Suppressor macrophage treated with lipopolysaccharide for 4 hours (primary cell): ENCODE measurements at regions not wholly inside any gene's neighbourhood (a gene's known extent, or its start where the extent isn't known, plus 50 kb on each side); places are given as distances from the start of the nearest gene placed in this dataset.
"Not testable (repeated sequence)": the region's sequence is repeated elsewhere in the genome, so short reads cannot be mapped to it uniquely, and the experiment has no call there.

Source experiments
- DNase-seq: peaks from one replicate; pipeline ENCODE4 v3.0.0-alpha.2; 2020

GRCh38 chr13:23947893-23948292, 50.6 kb upstream of the C1QTNF9B start:
- no peak for DNase-seq

GRCh38 chr13:23949200-23949599, 51.9 kb upstream of the C1QTNF9B start:
- DNase-seq: no peak

GRCh38 chr13:23949736-23950135, 52.4 kb upstream of the C1QTNF9B start:
- DNase-seq: no peak

- no peak for DNase-seq
Measured at GRCh38 chr13:23950736-23951510, 53.6 kb upstream of the C1QTNF9B start.

- no peak for DNase-seq
Measured at GRCh38 chr13:23952796-23953195, 55.5 kb upstream of the C1QTNF9B start.

- no peak for DNase-seq
Measured at GRCh38 chr13:23953860-23954512, 56.7 kb upstream of the C1QTNF9B start.

GRCh38 chr13:23955064-23955463, 57.8 kb upstream of the C1QTNF9B start:
- DNase-seq: no peak

GRCh38 chr13:23956106-23956505, 58.8 kb upstream of the C1QTNF9B start:
- no peak for DNase-seq

- DNase-seq: no peak
Measured at GRCh38 chr13:23957981-23958380, 60.7 kb upstream of the C1QTNF9B start.

GRCh38 chr13:23959231-23959862, 62.0 kb upstream of the C1QTNF9B start:
- no peak for DNase-seq

- peak; percentile 27 for DNase-seq
Measured at GRCh38 chr13:23960566-23961156, 63.4 kb upstream of the C1QTNF9B start.

GRCh38 chr13:23963184-23963931, 66.1 kb upstream of the C1QTNF9B start:
- DNase-seq: no peak

- no peak for DNase-seq
Measured at GRCh38 chr13:23963947-23964346, 66.6 kb upstream of the C1QTNF9B start.

GRCh38 chr13:23965346-23965745, 68.0 kb upstream of the C1QTNF9B start:
- DNase-seq: no peak

GRCh38 chr13:23966221-23966690, 69.0 kb upstream of the C1QTNF9B start:
- no peak for DNase-seq

- DNase-seq: peak; percentile 42
Measured at GRCh38 chr13:23966691-23967615, 69.7 kb upstream of the C1QTNF9B start.

- DNase-seq: not testable (repeated sequence)
Measured at GRCh38 chr13:23967792-23968191, 70.5 kb upstream of the C1QTNF9B start.

- DNase-seq: no peak
Measured at GRCh38 chr13:23969647-23970046, 72.3 kb upstream of the C1QTNF9B start.

- peak; percentile 62 for DNase-seq
Measured at GRCh38 chr13:23979361-23980159, 82.3 kb upstream of the C1QTNF9B start.

- peak; percentile 71 for DNase-seq
Measured at GRCh38 chr13:23980160-23980551, 82.9 kb upstream of the C1QTNF9B start.

- DNase-seq: no peak
Measured at GRCh38 chr13:23983671-23984070, 86.4 kb upstream of the C1QTNF9B start.
